ENCODE measurements at regions not wholly inside any gene's neighbourhood (a gene's known extent, or its start where the extent isn't known, plus 50 kb on each side); places are given as distances from the start of the nearest gene placed in this dataset.

GRCh38 chr21:19433623-19434022, 1030.0 kb upstream of the TMPRSS15 start:
- Histone ChIP-seq H3K4me1 (no peaks in the 10 kb centered on the region), H3K9me3 (no peaks in the 10 kb centered on the region), H3K27ac (no peak overlapping the region), H3K36me3 (ENCODE audit: low read depth, missing control alignments) (no peaks in the 10 kb centered on the region), H3K4me3 (no peak overlapping the region), H3K27me3 (no peaks in the 10 kb centered on the region)
- DNase-seq = no peak
- no peak for TF ChIP-seq CTCF (IDR thresholded peaks at IDR 0.05)
- TF ChIP-seq POLR2A (IDR thresholded peaks at IDR 0.05) = no peak
- WGBS, 2 donors = 74 to 79% methylated on average over 4 of the region's 4 CpGs
- intact Hi-C loops (cut with DNase I; ENCODE audit: low total_unique reads) = no loop called here

- DNase-seq = no peak
- H3K36me3 ChIP-seq (ENCODE audit: low read depth, missing control alignments) = no peaks in the 10 kb centered on the region
Observed at GRCh38 chr21:19440792-19441655, 1037.4 kb upstream of the TMPRSS15 start.

GRCh38 chr21:19458295-19458694, 1054.7 kb upstream of the TMPRSS15 start:
- TF ChIP-seq CTCF (IDR thresholded peaks at IDR 0.05) = no peak
- no peak overlapping the region for H3K4me3 ChIP-seq
- no peaks in the 10 kb centered on the region for H3K27me3 ChIP-seq
- no peaks in the 10 kb centered on the region for H3K36me3 ChIP-seq (ENCODE audit: low read depth, missing control alignments)
- DNase-seq = no peak
- no peaks in the 10 kb centered on the region for H3K9me3 ChIP-seq
- no peak overlapping the region for H3K27ac ChIP-seq
- WGBS, 2 donors = 69 to 76% methylated on average over 1 of the region's 1 CpG
- no peaks in the 10 kb centered on the region for H3K4me1 ChIP-seq
- intact Hi-C loops (cut with DNase I; ENCODE audit: low total_unique reads) = no loop called here

More at GRCh38 chr21:19440792-19441655, 1037.4 kb upstream of the TMPRSS15 start:
- H3K9me3 ChIP-seq = no peaks in the 10 kb centered on the region
- H3K4me3 ChIP-seq = no peak overlapping the region
- intact Hi-C loops (cut with DNase I; ENCODE audit: low total_unique reads) = no loop called here
- 48 to 49% methylated on average over 10 of the region's 10 CpGs for WGBS, 2 donors
- no peaks in the 10 kb centered on the region for H3K4me1 ChIP-seq
- TF ChIP-seq POLR2A (IDR thresholded peaks at IDR 0.05) = no peak
- no peak for TF ChIP-seq CTCF (IDR thresholded peaks at IDR 0.05)
- no peak overlapping the region for H3K27ac ChIP-seq
- H3K27me3 ChIP-seq = no peaks in the 10 kb centered on the region

- no peak overlapping the region for H3K27ac ChIP-seq
- no peak for TF ChIP-seq CTCF (IDR thresholded peaks at IDR 0.05)
- no peak for TF ChIP-seq POLR2A (IDR thresholded peaks at IDR 0.05)
- no peaks in the 10 kb centered on the region for H3K4me1 ChIP-seq
- intact Hi-C loops (cut with DNase I; ENCODE audit: low total_unique reads) = no loop called here
- WGBS, 2 donors = 81 to 83% methylated on average over 8 of the region's 8 CpGs
- no peak overlapping the region for H3K4me3 ChIP-seq
- H3K9me3 ChIP-seq = no peaks in the 10 kb centered on the region
- DNase-seq = no peak
- no peaks in the 10 kb centered on the region for H3K36me3 ChIP-seq (ENCODE audit: low read depth, missing control alignments)
- no peaks in the 10 kb centered on the region for H3K27me3 ChIP-seq
Observed at GRCh38 chr21:19461481-19462205, 1058.1 kb upstream of the TMPRSS15 start.
